ENCODE measurements at regions not wholly inside any gene's neighbourhood (a gene's known extent, or its start where the extent isn't known, plus 50 kb on each side); places are given as distances from the start of the nearest gene placed in this dataset.

DNA sequence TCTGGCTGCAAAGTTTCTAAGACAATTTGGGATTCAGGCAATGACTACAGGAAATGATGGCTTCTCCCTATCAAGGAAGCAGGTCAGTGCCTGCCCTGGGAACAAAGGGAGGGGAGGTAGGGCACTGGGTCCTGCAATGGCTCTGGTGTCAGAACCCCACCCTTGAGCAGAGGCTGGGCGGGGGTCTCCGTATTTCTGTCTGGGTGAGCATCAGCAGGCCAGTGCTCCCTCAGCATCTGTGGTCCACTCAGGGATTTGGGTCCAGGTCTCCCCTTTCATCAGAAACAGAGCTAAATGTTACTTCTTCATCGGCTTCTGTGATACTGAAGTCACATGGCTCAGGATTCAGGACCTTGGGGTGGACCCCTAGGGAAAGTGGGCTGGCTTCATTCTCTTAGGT lies 195.5 kb upstream of the CDH5 start:
- H3K9me3 ChIP-seq (ENCODE audit: control extremely low read depth in 1 of 3, control insufficient read depth in 2 of 3, insufficient read depth in 1 of 3, low read length in 2 of 3): no peaks in the 10 kb centered on the region
- 94% methylated on average over 2 of the region's 3 CpGs for WGBS (ENCODE audit: insufficient coverage)
- no peaks in the 10 kb centered on the region for H3K79me2 ChIP-seq (ENCODE audit: control insufficient read depth, insufficient read depth, low read length)
- H3K4me3 ChIP-seq (ENCODE audit: control extremely low read depth in 1 of 5, extremely low read depth in 1 of 5, insufficient read depth in 1 of 5, low read depth in 2 of 5, low read length in 4 of 5): no peak overlapping the region
- no peak overlapping the region for H3K27ac ChIP-seq (ENCODE audit: low read length in 2 of 2)
- Mint-ChIP-seq H3K4me1 (no peaks in the 10 kb centered on the region), H3K27ac (no peak overlapping the region), H3K4me3 (no peak overlapping the region), H3K27me3 (peaks cover 10% of the 10 kb centered on the region), H3K9me3 (ENCODE audit: insufficient read depth) (no peaks in the 10 kb centered on the region)
- TF ChIP-seq EZH2 (IDR thresholded peaks at IDR 0.05; ENCODE audit: borderline replicate concordance, insufficient read depth, low read depth, low read length, poor library complexity, severe bottlenecking): no peak
- TF ChIP-seq, protein P1, sequence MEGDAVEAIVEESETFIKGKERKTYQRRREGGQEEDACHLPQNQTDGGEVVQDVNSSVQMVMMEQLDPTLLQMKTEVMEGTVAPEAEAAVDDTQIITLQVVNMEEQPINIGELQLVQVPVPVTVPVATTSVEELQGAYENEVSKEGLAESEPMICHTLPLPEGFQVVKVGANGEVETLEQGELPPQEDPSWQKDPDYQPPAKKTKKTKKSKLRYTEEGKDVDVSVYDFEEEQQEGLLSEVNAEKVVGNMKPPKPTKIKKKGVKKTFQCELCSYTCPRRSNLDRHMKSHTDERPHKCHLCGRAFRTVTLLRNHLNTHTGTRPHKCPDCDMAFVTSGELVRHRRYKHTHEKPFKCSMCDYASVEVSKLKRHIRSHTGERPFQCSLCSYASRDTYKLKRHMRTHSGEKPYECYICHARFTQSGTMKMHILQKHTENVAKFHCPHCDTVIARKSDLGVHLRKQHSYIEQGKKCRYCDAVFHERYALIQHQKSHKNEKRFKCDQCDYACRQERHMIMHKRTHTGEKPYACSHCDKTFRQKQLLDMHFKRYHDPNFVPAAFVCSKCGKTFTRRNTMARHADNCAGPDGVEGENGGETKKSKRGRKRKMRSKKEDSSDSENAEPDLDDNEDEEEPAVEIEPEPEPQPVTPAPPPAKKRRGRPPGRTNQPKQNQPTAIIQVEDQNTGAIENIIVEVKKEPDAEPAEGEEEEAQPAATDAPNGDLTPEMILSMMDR (IDR thresholded peaks at IDR 0.05): no peak
- H4K20me1 ChIP-seq (ENCODE audit: control insufficient read depth, insufficient read depth, low read length, poor library complexity, severe bottlenecking): no peaks in the 10 kb centered on the region
- H3K36me3 ChIP-seq (replicated peaks in 1 of 2; ENCODE audit: control extremely low read depth in 1 of 2, control insufficient read depth in 1 of 2, extremely low read depth in 1 of 2, insufficient read depth in 2 of 2, low read length in 1 of 2): no peaks in the 10 kb centered on the region
- intact Hi-C loops (cut with micrococcal nuclease): no loop called here
- H3K27me3 ChIP-seq (replicated peaks in 1 of 4; ENCODE audit: control extremely low read depth in 1 of 4, control insufficient read depth in 3 of 4, insufficient read depth in 4 of 4, low read length in 3 of 4): no peaks in the 10 kb centered on the region
- ChIA-PET POLR2A (no interaction called here), CTCF (no interaction called here)
- no peak overlapping the region for H3K4me2 ChIP-seq (replicated peaks; ENCODE audit: low read depth, low read length, poor library complexity, severe bottlenecking)
- no peak overlapping the region for H2AFZ ChIP-seq (ENCODE audit: insufficient read depth, low read depth, low read length, poor library complexity, severe bottlenecking)
- no peaks in the 10 kb centered on the region for H3K4me1 ChIP-seq (ENCODE audit: control insufficient read depth in 2 of 2, insufficient read depth in 2 of 2, low read length in 2 of 2)
- no peak for DNase-seq
- no peak for ATAC-seq (ENCODE audit: low read depth)
- H3K9ac ChIP-seq (ENCODE audit: low read length): no peak overlapping the region

DNA sequence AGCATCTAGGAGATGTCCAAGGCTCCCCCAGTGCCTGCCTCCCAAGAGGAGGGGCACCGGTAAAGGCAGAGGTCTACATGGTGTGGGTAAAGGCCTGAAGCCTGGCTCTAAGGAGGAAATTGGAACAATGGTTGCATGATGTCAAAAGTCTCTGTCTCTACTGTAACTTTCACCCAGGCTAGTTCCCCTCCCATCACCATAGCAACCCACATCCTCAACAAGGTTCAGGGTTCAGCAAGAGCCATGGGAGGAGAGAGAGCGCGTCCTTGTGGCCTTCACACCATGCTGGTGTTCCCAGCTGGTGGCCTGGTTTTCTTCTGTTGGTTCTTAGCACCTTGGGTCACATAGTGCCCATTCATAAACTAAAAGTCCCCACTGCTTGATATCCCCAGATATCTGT lies 196.7 kb upstream of the CDH5 start:
- Histone ChIP-seq H3K9me3 (ENCODE audit: control extremely low read depth in 1 of 3, control insufficient read depth in 2 of 3, insufficient read depth in 1 of 3, low read length in 2 of 3) (no peaks in the 10 kb centered on the region), H3K27ac (ENCODE audit: low read length in 2 of 2) (no peak overlapping the region), H3K36me3 (replicated peaks in 1 of 2; ENCODE audit: control extremely low read depth in 1 of 2, control insufficient read depth in 1 of 2, extremely low read depth in 1 of 2, insufficient read depth in 2 of 2, low read length in 1 of 2) (no peaks in the 10 kb centered on the region), H3K9ac (ENCODE audit: low read length) (no peak overlapping the region), H3K4me2 (replicated peaks; ENCODE audit: low read depth, low read length, poor library complexity, severe bottlenecking) (no peak overlapping the region), H4K20me1 (ENCODE audit: control insufficient read depth, insufficient read depth, low read length, poor library complexity, severe bottlenecking) (no peaks in the 10 kb centered on the region), H3K27me3 (replicated peaks in 1 of 4; ENCODE audit: control extremely low read depth in 1 of 4, control insufficient read depth in 3 of 4, insufficient read depth in 4 of 4, low read length in 3 of 4) (no peaks in the 10 kb centered on the region), H2AFZ (ENCODE audit: insufficient read depth, low read depth, low read length, poor library complexity, severe bottlenecking) (no peak overlapping the region), H3K4me3 (ENCODE audit: control extremely low read depth in 1 of 5, extremely low read depth in 1 of 5, insufficient read depth in 1 of 5, low read depth in 2 of 5, low read length in 4 of 5) (no peak overlapping the region), H3K4me1 (ENCODE audit: control insufficient read depth in 2 of 2, insufficient read depth in 2 of 2, low read length in 2 of 2) (no peaks in the 10 kb centered on the region), H3K79me2 (ENCODE audit: control insufficient read depth, insufficient read depth, low read length) (no peaks in the 10 kb centered on the region)
- CTCF ChIA-PET: no interaction called here
- H3K27me3 Mint-ChIP-seq: no peaks in the 10 kb centered on the region
- DNase-seq (no peak), ATAC-seq (ENCODE audit: low read depth) (no peak)
- POLR2A ChIA-PET: no interaction called here
- WGBS (ENCODE audit: insufficient coverage): 100% methylated on average over 1 of the region's 3 CpGs
- TF ChIP-seq, protein P1 (IDR thresholded peaks at IDR 0.05): no peak
- TF ChIP-seq EZH2 (IDR thresholded peaks at IDR 0.05; ENCODE audit: borderline replicate concordance, insufficient read depth, low read depth, low read length, poor library complexity, severe bottlenecking): no peak
- no peaks in the 10 kb centered on the region for H3K4me1 Mint-ChIP-seq
- intact Hi-C loops (cut with micrococcal nuclease): no loop called here
- no peaks in the 10 kb centered on the region for H3K9me3 Mint-ChIP-seq (ENCODE audit: insufficient read depth)
- H3K27ac Mint-ChIP-seq: no peak overlapping the region
- no peak overlapping the region for H3K4me3 Mint-ChIP-seq
